HG03103 (cell line): ENCODE measurements at regions not wholly inside any gene's neighbourhood (a gene's known extent, or its start where the extent isn't known, plus 50 kb on each side); places are given as distances from the start of the nearest gene placed in this dataset.
"Not testable (repeated sequence)": the region's sequence is repeated elsewhere in the genome, so short reads cannot be mapped to it uniquely, and the experiment has no call there.

Experiments
- ATAC-seq: cut with Tn5 transposase; IDR thresholded peaks from one replicate; pipeline ENCODE4 v1.9.1; 2021; ENCODE audit warnings: low read depth; ENCODE audit not compliant: unreplicated experiment

GRCh38 chr6:27593861-27594260 lies 121.0 kb upstream of the ZNF184 start:
- no peak for ATAC-seq

- no peak for ATAC-seq
Measured at GRCh38 chr6:27593200-27593818, 120.4 kb upstream of the ZNF184 start.

GRCh38 chr6:27592481-27593199 lies 119.7 kb upstream of the ZNF184 start:
- peak; percentile 76 for ATAC-seq

DNA sequence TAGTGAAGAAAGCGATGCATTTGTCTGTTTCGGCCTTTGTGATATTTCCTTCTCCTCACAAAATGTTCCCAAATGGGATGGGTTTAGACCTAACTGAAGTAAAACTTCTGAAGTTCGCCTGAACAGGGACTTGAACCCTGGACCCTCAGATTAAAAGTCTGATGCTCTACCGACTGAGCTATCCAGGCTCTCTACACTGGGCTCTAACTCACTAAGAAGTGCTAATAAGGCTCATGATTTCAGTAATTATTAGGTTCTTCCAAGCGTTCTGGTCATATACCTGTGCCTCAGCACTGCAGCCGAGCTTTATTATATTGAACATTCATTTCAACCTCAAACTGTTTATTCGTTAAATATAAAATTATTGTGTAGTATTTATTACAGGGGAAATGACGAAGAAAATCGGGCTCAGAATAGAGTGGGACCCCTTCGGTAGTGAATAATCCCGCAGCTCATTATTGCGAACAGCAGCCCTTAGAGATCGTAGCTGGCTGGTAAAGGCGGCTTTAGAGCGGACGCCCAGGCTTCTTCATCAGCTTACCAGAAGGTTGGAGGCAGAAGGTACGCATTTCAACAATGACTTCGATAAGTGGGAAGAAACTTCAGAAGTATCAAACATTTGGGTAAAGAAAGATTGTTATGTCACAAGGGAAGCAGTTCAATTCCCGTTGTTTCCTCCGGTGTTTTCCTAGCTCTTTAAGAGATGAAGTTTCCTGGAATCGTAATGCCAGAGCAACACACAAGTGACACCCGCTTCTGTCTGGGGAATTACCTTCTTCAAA lies 119.0 kb upstream of the ZNF184 start:
- ATAC-seq = no peak

DNA sequence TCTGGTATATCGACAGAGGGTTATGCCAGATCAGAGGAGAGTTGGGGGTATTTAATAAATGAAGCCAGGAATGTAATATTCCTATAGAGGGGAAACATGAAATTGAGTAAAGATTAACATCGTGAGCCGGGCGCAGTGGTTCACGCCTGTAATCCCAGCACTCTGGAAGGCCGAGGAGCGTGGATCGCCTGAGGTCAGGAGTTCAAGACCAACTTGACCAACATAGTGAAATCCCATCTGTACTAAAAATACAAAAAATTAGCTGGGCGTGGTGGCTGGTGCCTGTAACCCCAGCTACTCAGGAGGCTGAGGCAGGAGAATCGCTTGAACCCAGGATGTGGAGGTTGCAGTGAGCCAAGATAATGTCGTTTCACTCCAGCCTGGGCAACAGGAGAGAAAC lies 112.4 kb upstream of the ZNF184 start:
- not testable (repeated sequence) for ATAC-seq

DNA sequence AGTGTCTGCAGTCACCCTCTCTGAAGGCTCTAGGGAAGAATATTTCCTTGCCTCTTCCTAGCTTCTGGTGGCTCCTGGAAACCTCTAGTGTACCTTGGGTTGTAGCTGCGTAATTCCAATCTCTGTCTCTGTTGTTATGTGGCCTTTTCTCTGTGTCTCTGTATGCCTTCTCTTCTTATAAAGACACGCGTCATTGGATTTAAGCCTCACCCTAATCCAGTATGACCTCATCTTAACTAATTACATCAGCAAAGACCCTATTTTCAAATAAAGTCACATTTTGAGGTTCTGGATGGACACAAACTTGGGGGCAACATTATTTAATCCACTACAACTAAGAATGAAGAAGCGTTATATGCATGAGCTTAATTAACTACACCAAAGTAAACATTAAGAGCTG lies 111.4 kb upstream of the ZNF184 start:
- no peak for ATAC-seq

DNA sequence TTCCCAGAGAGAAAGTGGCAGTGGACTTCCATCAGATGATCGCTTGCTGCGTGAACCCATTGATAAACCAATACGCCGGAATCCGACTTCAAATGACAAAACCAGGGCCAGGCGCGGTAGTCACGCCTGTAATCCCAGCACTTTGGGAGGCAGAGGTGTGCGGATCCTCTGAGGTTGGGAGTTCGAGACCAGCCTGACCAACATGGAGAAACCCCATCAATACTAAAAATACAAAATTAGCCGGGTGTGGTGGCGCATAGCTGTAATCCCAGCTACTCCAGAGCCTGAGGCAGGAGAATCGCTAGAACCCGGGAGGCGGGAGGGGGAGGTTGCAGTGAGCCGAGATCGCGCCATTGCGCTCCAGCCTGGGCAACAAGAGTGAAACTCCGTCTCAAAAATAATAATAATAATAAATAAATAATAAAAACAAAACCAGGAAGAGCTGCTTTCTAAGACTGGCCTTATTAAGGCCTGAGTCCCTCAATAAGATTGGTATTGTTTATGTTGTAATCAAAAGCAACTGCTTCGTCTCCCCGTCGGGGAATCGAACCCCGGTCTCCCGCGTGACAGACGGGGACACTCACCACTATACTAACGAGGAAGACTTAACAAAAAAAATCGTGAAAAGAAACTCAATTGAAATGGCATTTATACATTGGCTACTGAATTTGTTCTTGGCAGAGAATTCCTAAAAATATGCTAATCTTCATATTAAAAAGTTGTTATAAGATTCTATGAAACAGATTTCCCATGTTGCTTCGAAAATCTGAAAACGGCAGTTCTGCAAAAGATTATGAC lies 110.2 kb upstream of the ZNF184 start:
- no peak for ATAC-seq

- no peak for ATAC-seq
Measured at GRCh38 chr6:27579973-27580372, 107.1 kb upstream of the ZNF184 start.

DNA sequence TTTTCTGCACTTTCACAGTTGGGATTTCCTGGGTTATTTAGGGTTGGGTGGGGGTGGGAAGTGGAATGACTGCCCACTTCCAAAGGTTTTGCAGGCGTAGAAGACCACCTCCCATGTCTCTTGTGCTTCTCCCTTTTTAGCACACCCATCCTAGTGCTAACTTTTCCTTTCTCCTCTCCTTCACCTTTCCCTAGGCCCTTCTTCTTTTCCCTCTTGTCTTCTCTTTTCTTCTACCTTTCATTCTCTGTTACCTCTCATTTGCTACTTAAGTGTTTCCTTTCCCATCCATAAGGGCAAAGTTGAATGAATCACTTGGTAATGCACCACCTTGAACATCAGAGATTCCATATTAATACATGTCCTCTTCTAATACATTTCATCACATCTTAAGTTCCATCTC lies 105.0 kb upstream of the ZNF184 start:
- ATAC-seq = no peak

GRCh38 chr6:27575594-27576361 lies 102.9 kb upstream of the ZNF184 start:
- no peak for ATAC-seq

DNA sequence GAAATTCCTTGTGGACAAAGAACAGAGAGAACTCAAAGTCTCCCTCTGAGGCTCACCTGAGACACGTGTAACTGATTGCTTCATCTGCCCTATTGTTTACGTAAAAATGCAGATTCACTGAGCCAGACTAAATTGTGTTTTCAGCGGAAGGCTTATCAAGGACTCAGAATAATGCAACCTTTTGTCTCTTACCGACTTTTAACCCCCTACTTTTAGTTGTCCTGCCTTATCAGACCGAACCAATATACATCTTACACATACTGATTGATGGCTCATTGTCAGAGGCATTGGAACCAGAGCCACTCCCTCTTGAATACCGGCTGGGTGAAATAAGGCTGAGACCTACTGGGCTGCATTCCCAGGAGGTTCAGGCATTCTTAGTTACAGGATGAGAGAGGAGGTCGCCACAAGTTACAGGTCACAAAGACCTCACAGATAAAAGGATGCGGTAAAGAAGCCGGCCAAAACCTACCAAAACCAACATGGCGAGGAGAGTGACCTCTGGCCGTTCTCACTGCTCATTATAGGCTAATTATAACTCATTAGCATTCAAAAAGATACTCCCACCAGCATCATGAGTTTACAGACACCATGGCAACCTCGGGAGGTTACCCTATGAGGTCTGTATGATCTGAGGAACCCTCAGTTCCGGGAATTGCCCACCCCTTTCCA lies 95.5 kb upstream of the ZNF184 start:
- no peak for ATAC-seq

DNA sequence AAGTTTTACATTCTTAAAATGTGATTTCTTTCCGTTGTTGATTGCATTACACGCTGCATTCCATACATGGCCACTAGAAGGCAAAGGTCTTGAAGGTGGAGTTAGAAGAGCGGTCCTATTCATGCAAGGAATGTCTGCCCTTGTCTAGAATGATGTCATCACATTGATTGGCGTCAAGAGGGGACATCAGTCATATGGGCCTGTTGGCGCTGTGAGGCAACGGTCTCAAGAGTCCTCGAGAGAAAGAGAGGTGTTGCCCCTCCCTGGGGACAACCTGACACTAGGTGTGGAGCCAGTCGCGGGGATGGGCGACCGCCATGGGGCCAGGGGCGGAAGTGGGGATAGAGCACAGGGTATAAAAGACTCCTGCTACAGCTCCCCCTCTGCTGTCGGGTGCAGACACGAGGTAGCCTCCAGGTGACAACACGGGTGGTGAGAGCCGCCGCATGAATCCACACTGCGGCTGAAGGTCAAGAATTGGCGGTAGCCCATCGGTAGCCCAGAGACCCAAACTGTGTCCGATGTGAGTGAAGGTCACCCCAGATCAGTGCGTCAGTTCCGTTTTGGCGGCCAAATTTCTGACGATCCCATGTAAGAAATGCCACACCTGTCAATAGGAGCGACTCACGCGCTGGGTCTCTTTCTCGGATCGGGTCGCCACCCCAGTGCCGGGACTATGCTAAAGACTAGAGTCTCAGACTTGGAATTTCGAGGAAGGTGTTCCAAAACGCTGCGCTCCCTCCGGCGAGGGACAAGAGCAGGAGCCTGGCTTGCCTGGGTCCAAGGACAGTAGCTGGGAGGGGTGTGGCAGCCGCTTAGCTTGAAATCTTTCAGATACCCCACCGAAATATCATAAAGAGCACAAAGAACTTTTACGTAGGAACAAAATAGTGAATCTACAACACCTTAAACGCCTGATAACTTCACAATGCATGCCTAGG lies 93.2 kb upstream of the ZNF184 start:
- ATAC-seq = no peak

- no peak for ATAC-seq
Measured at GRCh38 chr6:27562027-27562410, 89.1 kb upstream of the ZNF184 start.

DNA sequence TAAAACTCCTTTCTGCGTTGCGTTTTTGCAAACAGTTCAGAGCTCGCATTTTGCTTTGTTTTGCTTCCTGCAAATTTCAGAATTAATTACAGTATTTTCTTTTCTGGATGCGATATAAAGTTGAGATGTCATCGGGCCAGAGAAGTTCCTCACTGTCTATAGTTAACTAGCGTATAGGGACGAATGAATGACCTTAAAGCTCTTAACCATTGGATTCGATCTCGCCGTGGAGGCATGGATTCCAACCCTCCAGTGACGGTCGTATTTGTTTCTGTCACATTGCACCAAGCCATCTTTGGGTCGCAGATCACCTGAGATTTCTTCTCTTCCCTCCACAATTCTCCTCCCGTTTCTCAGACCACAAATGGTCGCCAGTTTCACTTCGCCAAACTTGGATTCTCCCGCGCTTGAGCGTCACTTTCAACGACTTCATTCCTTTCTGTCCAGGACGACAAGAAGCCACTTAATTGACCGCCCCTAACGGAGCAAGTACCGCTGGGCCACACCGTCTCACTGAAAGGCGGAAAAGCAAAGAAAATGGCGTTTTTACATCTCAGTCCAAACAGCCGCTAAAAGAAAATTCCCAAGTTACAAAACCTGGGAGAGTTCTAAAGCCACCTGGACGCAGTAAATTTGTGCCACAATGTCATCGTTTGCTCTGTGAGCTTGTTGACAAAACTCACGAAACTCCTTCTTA lies 85.3 kb upstream of the ZNF184 start:
- ATAC-seq = no peak

GRCh38 chr6:27556406-27556805 lies 83.5 kb upstream of the ZNF184 start:
- ATAC-seq = no peak

GRCh38 chr6:27553123-27553904 lies 80.4 kb upstream of the ZNF184 start:
- ATAC-seq = peak; percentile 63

- ATAC-seq = no peak
Measured at GRCh38 chr6:27551607-27552006, 78.7 kb upstream of the ZNF184 start.
